ENCODE measurements at regions not wholly inside any gene's neighbourhood (a gene's known extent, or its start where the extent isn't known, plus 50 kb on each side); places are given as distances from the start of the nearest gene placed in this dataset.

DNA sequence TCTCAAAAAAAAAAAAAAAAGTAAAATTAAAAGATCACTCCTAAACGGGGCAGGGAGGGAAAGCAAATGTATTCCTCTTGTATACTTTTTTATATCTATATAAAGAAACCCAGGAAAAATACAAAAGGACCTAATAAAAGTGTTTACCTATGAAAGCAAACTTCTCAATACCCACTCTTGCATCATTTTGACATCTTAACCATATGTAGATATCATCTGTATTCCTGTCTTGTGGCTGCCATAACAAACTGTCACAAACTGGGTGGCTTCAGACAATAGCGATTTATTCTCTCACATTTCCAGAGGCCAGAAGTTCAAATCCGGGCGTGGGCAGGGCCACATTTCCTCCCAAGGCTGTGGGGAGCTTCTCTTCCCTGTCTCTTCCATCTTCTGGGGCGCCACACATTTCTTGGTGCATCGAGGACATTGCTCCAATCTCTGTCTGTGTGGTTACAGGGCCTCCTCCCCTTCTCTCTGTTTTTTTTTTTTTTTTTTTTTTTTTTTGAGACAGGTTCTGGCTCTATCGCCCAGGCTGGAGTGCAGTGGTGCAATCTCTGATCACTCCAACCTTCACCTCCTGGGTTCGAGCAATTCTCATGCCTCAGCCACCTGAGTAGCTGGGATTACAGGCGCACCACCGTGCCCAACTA lies 58.4 kb upstream of the IL17B start:
- Mint-ChIP-seq H3K27me3 (ENCODE audit: low read depth, poor library complexity) (peaks cover 10% of the 10 kb centered on the region), H3K4me3 (no peak overlapping the region), H3K4me1 (peaks cover 47% of the 10 kb centered on the region), H3K36me3 (ENCODE audit: low read depth) (no peaks in the 10 kb centered on the region), H3K9me3 (no peaks in the 10 kb centered on the region), H3K27ac (no peak overlapping the region)
- no peak for DNase-seq
- TF ChIP-seq, protein P1, sequence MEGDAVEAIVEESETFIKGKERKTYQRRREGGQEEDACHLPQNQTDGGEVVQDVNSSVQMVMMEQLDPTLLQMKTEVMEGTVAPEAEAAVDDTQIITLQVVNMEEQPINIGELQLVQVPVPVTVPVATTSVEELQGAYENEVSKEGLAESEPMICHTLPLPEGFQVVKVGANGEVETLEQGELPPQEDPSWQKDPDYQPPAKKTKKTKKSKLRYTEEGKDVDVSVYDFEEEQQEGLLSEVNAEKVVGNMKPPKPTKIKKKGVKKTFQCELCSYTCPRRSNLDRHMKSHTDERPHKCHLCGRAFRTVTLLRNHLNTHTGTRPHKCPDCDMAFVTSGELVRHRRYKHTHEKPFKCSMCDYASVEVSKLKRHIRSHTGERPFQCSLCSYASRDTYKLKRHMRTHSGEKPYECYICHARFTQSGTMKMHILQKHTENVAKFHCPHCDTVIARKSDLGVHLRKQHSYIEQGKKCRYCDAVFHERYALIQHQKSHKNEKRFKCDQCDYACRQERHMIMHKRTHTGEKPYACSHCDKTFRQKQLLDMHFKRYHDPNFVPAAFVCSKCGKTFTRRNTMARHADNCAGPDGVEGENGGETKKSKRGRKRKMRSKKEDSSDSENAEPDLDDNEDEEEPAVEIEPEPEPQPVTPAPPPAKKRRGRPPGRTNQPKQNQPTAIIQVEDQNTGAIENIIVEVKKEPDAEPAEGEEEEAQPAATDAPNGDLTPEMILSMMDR (IDR thresholded peaks at IDR 0.05) = no peak

DNA sequence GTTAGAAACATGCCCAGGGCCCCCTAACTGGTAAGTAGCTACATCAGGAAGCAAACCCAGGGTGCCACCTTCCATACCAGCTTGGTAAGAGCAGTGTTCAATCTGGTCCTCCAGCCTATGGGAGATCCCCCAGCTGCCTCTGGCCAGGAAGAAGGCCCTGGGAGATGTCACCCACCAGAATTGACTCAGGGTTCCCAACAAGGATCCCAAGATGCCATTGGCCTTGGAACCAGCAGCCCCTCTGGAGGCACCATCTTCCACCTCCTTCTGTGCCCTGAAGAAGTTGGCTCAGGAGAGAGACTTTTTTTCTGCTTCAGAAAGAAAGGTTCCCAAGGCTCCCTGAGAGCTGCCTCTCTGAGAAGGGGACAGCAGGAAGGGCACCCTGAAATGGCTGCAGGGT lies 56.6 kb upstream of the IL17B start:
- Mint-ChIP-seq H3K4me3 (no peak overlapping the region), H3K4me1 (peaks cover 51% of the 10 kb centered on the region), H3K36me3 (ENCODE audit: low read depth) (no peaks in the 10 kb centered on the region), H3K9me3 (no peaks in the 10 kb centered on the region), H3K27ac (no peak overlapping the region), H3K27me3 (ENCODE audit: low read depth, poor library complexity) (peaks cover 10% of the 10 kb centered on the region)
- DNase-seq = no peak
- TF ChIP-seq, protein P1 (IDR thresholded peaks at IDR 0.05) = no peak

DNA sequence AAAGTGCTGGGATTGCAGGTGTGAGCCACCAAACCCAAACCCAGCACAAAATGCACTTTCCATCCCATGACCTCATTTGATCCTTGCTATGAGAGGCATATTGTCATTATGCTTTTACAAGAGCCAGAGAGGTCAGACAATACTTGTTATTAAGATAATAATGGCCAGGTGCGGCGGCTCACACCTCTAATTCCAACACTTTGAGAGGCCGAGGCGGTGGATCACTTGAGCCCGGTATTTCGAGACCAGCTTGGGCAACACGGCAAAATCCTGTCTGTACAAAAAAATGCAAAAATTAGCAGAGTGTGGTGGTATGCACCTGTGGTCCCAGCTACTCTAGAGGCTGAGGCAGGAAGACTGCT lies 55.9 kb upstream of the IL17B start:
- H3K4me1 Mint-ChIP-seq = peaks cover 54% of the 10 kb centered on the region
- H3K36me3 Mint-ChIP-seq (ENCODE audit: low read depth) = peaks cover 3% of the 10 kb centered on the region
- H3K4me3 Mint-ChIP-seq = no peak overlapping the region
- no peak overlapping the region for H3K27ac Mint-ChIP-seq
- TF ChIP-seq, protein P1 (IDR thresholded peaks at IDR 0.05) = no peak
- no peak for DNase-seq
- peaks cover 10% of the 10 kb centered on the region for H3K27me3 Mint-ChIP-seq (ENCODE audit: low read depth, poor library complexity)
- no peaks in the 10 kb centered on the region for H3K9me3 Mint-ChIP-seq

DNA sequence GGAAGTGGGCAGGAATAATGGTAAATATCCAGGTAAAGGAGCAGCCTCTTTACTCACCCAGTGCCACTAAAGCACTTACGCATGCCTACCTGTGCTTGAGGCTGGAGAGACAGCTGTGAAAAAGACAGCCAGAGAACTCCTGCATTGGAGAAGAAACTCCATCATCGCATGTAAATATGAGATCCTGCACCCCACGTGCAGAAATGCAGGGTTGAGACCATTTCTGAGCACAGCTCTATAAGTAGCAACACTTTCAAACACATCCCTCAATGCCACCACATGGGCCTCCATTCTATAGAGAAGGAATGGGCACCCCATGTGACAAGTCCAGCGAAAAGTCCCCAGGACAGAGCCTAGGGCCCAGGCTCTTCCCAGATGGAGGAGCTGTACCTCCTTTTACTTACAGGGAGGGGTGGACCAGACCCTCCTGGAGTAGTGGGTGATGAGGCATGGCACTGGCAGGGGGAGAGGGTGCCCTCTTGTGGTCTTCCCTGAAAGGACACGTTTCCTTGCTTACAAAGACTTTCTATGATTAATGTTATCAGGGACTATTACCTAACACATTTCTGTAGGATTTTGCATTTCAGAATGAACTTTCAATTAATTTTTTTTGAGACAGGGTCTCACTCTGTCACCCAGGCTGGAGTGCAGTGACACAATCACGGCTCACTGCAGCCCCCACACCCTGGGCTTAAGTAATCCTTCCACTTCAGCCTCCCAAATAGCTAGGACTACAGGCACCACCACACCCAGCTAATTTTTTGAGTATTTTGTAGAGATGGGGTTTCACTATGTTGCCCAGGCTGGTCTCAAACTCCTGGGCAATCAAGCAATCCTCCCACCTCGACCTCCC lies 55.3 kb upstream of the IL17B start:
- H3K27me3 Mint-ChIP-seq (ENCODE audit: low read depth, poor library complexity) = peaks cover 10% of the 10 kb centered on the region

DNA sequence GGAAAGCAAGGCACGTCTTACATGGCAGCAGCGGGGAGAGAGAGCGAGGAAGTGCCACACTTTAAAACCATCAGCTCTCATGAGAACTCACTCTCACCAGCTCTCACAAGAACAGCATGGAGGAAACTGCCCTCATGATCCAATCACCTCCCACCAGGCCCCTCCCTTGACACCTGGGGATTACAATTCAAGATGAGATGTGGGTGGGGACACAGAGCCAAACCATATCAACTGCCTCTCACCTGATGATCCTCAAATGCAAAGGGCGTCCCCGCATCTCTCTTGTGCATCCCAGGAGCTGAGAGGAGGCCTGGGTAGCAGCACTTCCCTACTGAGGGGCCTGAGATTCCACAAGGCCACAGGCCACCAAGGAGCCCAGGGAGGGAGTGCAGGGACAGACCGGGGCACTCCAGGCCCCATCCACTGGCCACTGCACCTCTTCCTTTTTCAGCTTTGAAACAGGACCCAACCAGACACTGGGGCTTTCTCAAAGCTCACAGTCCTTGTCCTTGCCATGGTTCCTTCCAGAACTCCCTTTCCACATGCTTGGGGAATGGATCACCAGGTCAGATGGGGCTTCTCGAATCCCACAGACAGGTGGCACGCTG lies 54.5 kb upstream of the IL17B start:
- peaks cover 10% of the 10 kb centered on the region for H3K36me3 Mint-ChIP-seq (ENCODE audit: low read depth)
- H3K9me3 Mint-ChIP-seq = no peaks in the 10 kb centered on the region
- no peak for DNase-seq
- peak overlapping the region; percentile 80 for H3K27ac Mint-ChIP-seq
- H3K4me3 Mint-ChIP-seq = no peak overlapping the region
- H3K27me3 Mint-ChIP-seq (ENCODE audit: low read depth, poor library complexity) = peaks cover 10% of the 10 kb centered on the region
- TF ChIP-seq, protein P1 (IDR thresholded peaks at IDR 0.05) = no peak
- peaks cover 52% of the 10 kb centered on the region for H3K4me1 Mint-ChIP-seq

More for the DNA sequence above, 55.3 kb upstream of the IL17B start:
- Mint-ChIP-seq H3K9me3 (no peaks in the 10 kb centered on the region), H3K4me3 (no peak overlapping the region), H3K36me3 (ENCODE audit: low read depth) (peaks cover 4% of the 10 kb centered on the region), H3K27ac (peak overlapping the region; percentile 36), H3K4me1 (peaks cover 51% of the 10 kb centered on the region)
- TF ChIP-seq, protein P1 (IDR thresholded peaks at IDR 0.05) = peak; percentile 97
- peak; percentile 79 for DNase-seq
